Endodermal cell (in vitro differentiated cells): ENCODE measurements at regions not wholly inside any gene's neighbourhood (a gene's known extent, or its start where the extent isn't known, plus 50 kb on each side); places are given as distances from the start of the nearest gene placed in this dataset.
A peak's percentile ranks its signal among the peaks of the same experiment; 100 is the strongest.

ENCODE experiments used
- DNase-seq: peaks from one replicate; pipeline ENCODE4 v3.0.0-alpha.2; 2017
- H3K27ac ChIP-seq: 2 replicates; pipeline ENCODE4 v1.5.1; 2013; ENCODE audit warnings: mild to moderate bottlenecking, low read depth, low read length, moderate library complexity
- H3K27me3 ChIP-seq: 2 replicates; pipeline ENCODE4 v1.6.1; 2013; ENCODE audit warnings: mild to moderate bottlenecking, low read length, moderate library complexity; ENCODE audit not compliant: insufficient read depth, control insufficient read depth, poor library complexity, severe bottlenecking
- H3K36me3 ChIP-seq: 2 replicates; pipeline ENCODE4 v1.7.0; 2013; ENCODE audit warnings: mild to moderate bottlenecking, low read length, moderate library complexity; ENCODE audit not compliant: control insufficient read depth, insufficient read depth
- H3K4me1 ChIP-seq: one replicate; pipeline ENCODE4 v1.7.0; 2013; ENCODE audit warnings: low read length; ENCODE audit not compliant: control insufficient read depth, insufficient read depth
- H3K4me3 ChIP-seq: 2 replicates; pipeline ENCODE4 v1.5.1; 2013; ENCODE audit warnings: mild to moderate bottlenecking, low read length, moderate library complexity
- H3K9ac ChIP-seq: 2 replicates; pipeline ENCODE4 v1.6.1; 2013; ENCODE audit warnings: mild to moderate bottlenecking, low read length, moderate library complexity; ENCODE audit not compliant: poor library complexity, severe bottlenecking; ENCODE audit errors: extremely low read depth
- H3K9me3 ChIP-seq: 2 replicates; pipeline ENCODE4 v1.6.1; 2013; ENCODE audit warnings: mild to moderate bottlenecking, low read length, moderate library complexity; ENCODE audit not compliant: control insufficient read depth
- H3K27ac Mint-ChIP-seq: 2 replicates; pipeline ENCODE4 v1.8.0; 2020; ENCODE audit warnings: mixed read lengths
- H3K27me3 Mint-ChIP-seq: 2 replicates; pipeline ENCODE4 v1.8.0; 2021; ENCODE audit warnings: mild to moderate bottlenecking, mixed read lengths; ENCODE audit not compliant: insufficient read depth
- H3K36me3 Mint-ChIP-seq: 2 replicates; pipeline ENCODE4 v1.8.0; 2020; ENCODE audit warnings: low read depth, mixed read lengths
- H3K4me1 Mint-ChIP-seq: 2 replicates; pipeline ENCODE4 v1.8.0; 2020; ENCODE audit warnings: mixed read lengths
- H3K4me3 Mint-ChIP-seq: 2 replicates; pipeline ENCODE4 v1.8.0; 2020; ENCODE audit warnings: mild to moderate bottlenecking, moderate library complexity, mixed read lengths
- H3K9me3 Mint-ChIP-seq: 2 replicates; pipeline ENCODE4 v1.8.0; 2020; ENCODE audit warnings: mild to moderate bottlenecking, mixed read lengths
- CTCF ChIP-seq: fragments of 200-600 bp; sonication (generic); conservative IDR thresholded peaks from 2 replicates; pipeline ENCODE4 v1.5.0; 2021; ENCODE audit warnings: antibody characterized with exemption, mild to moderate bottlenecking
- whole genome bisulfite sequencing, 2 experiments: methylation state at CpG; one replicate each; pipeline versions ENCODE4 v1.1.5 to v1.1.7; 2013; ENCODE audit warnings: missing lambda C conversion rate in 2 of 2, mixed read lengths in 1 of 2; ENCODE audit not compliant: insufficient coverage in 1 of 2, insufficient read length in 1 of 2; 5-methylcytosine and 5-hydroxymethylcytosine counted together

DNA sequence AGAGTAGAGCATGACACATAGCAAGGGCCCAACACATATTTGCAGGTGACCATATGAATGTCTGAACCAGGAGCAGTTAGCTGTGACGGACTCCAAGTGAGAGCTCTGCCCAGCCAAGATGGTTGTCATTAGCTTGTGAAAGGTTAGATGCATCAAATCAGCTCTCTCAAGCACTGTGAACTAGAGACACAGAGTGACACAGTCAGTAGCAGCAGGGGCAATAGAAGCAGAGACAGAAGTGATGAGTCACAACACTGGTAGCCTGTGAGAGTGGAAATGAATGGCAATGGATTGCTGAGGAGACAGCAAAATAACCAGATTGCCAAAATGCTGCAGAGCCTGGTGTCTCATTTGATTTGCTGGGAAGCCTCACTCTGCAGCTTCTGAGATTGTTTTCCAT is 558.9 kb downstream of the PKHD1 start:
- H3K27me3 Mint-ChIP-seq, result peaks cover 32% of the 10 kb centered on the region
- peaks cover 16% of the 10 kb centered on the region for H3K27me3 ChIP-seq
- H3K4me3 Mint-ChIP-seq, result no peak overlapping the region
- peaks cover 6% of the 10 kb centered on the region for H3K4me1 Mint-ChIP-seq
- no peaks in the 10 kb centered on the region for H3K9me3 Mint-ChIP-seq
- no peak for TF ChIP-seq CTCF
- no peak for DNase-seq
- H3K9ac ChIP-seq, result no peak overlapping the region
- WGBS, 2 experiments, result 91 to 96% methylated on average over 1 of the region's 1 CpG
- H3K36me3 ChIP-seq, result no peaks in the 10 kb centered on the region
- no peak overlapping the region for H3K4me3 ChIP-seq
- H3K27ac ChIP-seq, result no peak overlapping the region
- no peaks in the 10 kb centered on the region for H3K9me3 ChIP-seq
- H3K4me1 ChIP-seq, result no peaks in the 10 kb centered on the region
- H3K27ac Mint-ChIP-seq, result no peak overlapping the region
- no peaks in the 10 kb centered on the region for H3K36me3 Mint-ChIP-seq

GRCh38 chr6:51529240-51529639 is 558.2 kb downstream of the PKHD1 start:
- H3K4me3 ChIP-seq, result no peak overlapping the region
- no peaks in the 10 kb centered on the region for H3K36me3 ChIP-seq
- H3K27me3 Mint-ChIP-seq, result peaks cover 33% of the 10 kb centered on the region
- H3K9ac ChIP-seq, result no peak overlapping the region
- no peaks in the 10 kb centered on the region for H3K9me3 Mint-ChIP-seq
- no peak overlapping the region for H3K27ac Mint-ChIP-seq
- TF ChIP-seq CTCF, result no peak
- H3K4me1 ChIP-seq, result no peaks in the 10 kb centered on the region
- no peaks in the 10 kb centered on the region for H3K36me3 Mint-ChIP-seq
- no peaks in the 10 kb centered on the region for H3K9me3 ChIP-seq
- DNase-seq, result no peak
- no peak overlapping the region for H3K4me3 Mint-ChIP-seq
- peaks cover 16% of the 10 kb centered on the region for H3K27me3 ChIP-seq
- peaks cover 6% of the 10 kb centered on the region for H3K4me1 Mint-ChIP-seq
- H3K27ac ChIP-seq, result no peak overlapping the region
- 97% methylated on average over 1 of the region's 1 CpG; no CpG with 5 or more reads in 1 of the 2 experiments for WGBS, 2 experiments

DNA sequence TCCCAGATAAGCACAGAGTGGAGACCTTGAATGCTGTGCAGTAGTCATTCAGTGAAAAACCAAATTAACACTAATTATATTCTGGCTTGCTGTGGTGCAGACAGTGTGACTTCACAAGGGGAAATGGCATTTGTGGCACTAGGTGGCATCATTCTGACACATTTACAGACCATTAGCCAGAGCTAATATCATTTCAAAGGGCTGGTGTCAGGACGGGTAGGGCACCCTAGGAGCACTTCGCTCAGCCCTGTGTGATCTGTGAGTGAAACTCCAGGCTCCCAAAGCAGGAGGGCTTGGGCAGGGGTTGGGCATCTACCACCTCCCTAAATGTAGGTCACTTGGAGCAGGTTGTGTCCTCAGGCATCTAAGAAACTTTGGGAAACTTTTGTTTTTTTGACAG is 555.8 kb downstream of the PKHD1 start:
- Mint-ChIP-seq H3K27ac (no peak overlapping the region), H3K36me3 (no peaks in the 10 kb centered on the region), H3K4me1 (peaks cover 8% of the 10 kb centered on the region), H3K27me3 (peaks cover 15% of the 10 kb centered on the region), H3K4me3 (no peak overlapping the region), H3K9me3 (no peaks in the 10 kb centered on the region)
- H3K4me3 ChIP-seq, result no peak overlapping the region
- H3K9ac ChIP-seq, result no peak overlapping the region
- WGBS, 2 experiments, result 77% methylated on average over 2 of the region's 2 CpGs; no CpG with 5 or more reads in 1 of the 2 experiments
- peak; percentile 66 for DNase-seq
- no peaks in the 10 kb centered on the region for H3K4me1 ChIP-seq
- H3K27me3 ChIP-seq, result peaks cover 5% of the 10 kb centered on the region
- H3K36me3 ChIP-seq, result no peaks in the 10 kb centered on the region
- TF ChIP-seq CTCF, result peak; percentile 55
- H3K27ac ChIP-seq, result no peak overlapping the region
- no peaks in the 10 kb centered on the region for H3K9me3 ChIP-seq
